SK-N-SH (cell line): ENCODE measurements at regions not wholly inside any gene's neighbourhood (a gene's known extent, or its start where the extent isn't known, plus 50 kb on each side); places are given as distances from the start of the nearest gene placed in this dataset.

ENCODE experiments used
- CTCF ChIA-PET: fragments of 300-600, 350-600 bp; formaldehyde crosslinking; extraction: SDS; loops from one replicate; lab custom pipeline; 2021; lab: Yijun Ruan, JAX
- POLR2A ChIA-PET: fragments of 350-600 bp; sonication (Branson Sonifier 250); formaldehyde crosslinking; extraction: SDS; loops from one replicate; lab custom pipeline; 2020; ENCODE audit warnings: antibody characterized with exemption, inconsistent platforms; lab: Yijun Ruan, JAX
- DNase-seq: peaks from one replicate; pipeline ENCODE4 v3.0.0; 2012
- H2AFZ ChIP-seq: fragments of 200-600 bp; sonication (generic); 2 replicates; pipeline ENCODE4 v1.8.1; 2016; ENCODE audit warnings: antibody characterized with exemption, mild to moderate bottlenecking, low read depth
- H3F3A ChIP-seq: fragments of 200-600 bp; sonication (generic); replicated peaks from 2 replicates; pipeline ENCODE3; 2016; ENCODE audit warnings: antibody characterized with exemption, mild to moderate bottlenecking; ENCODE audit not compliant: insufficient read depth
- H3K27ac ChIP-seq, 2 experiments: fragments of 200-500 bp in 1 of 2; fragments of 200-600 bp in 1 of 2; sonication (Bioruptor generic) in 1 of 2; sonication (generic), shearing (Covaris generic) in 1 of 2; 2 replicates each; pipeline versions ENCODE4 v1.5.1 to v1.6.1; 2014 to 2016; ENCODE audit warnings: low read depth in 2 of 2, inconsistent platforms in 1 of 2, low read length in 1 of 2, mild to moderate bottlenecking in 1 of 2, mixed read lengths in 1 of 2
- H3K27me3 ChIP-seq: fragments of 200-600 bp; sonication (generic), shearing (Covaris generic); 2 replicates; pipeline ENCODE4 v1.6.1; 2016; ENCODE audit warnings: mixed run types; ENCODE audit not compliant: insufficient read depth
- H3K36me3 ChIP-seq, 2 experiments: fragments of 200-500 bp in 1 of 2; fragments of 200-600 bp in 1 of 2; sonication (Bioruptor generic) in 1 of 2; sonication (generic) in 1 of 2; replicated peaks in 1 of 2; 2 replicates each; pipeline versions ENCODE3 to v1.5.1; 2014 to 2016; ENCODE audit warnings: low read length in 1 of 2, mild to moderate bottlenecking in 1 of 2; ENCODE audit not compliant: insufficient read depth in 2 of 2, control insufficient read depth in 1 of 2
- H3K4me1 ChIP-seq, 2 experiments: fragments of 200-500 bp in 1 of 2; fragments of 200-600 bp in 1 of 2; sonication (Bioruptor generic) in 1 of 2; sonication (generic), shearing (Covaris generic) in 1 of 2; 2 replicates each; pipeline versions ENCODE4 v1.5.1 to v1.6.1; 2014 to 2016; ENCODE audit warnings: low read depth in 1 of 2, low read length in 1 of 2, mixed run types in 1 of 2; ENCODE audit not compliant: insufficient read depth in 2 of 2, control insufficient read depth in 1 of 2
- H3K4me2 ChIP-seq: fragments of 200-600 bp; sonication (generic), shearing (Covaris generic); 2 replicates; pipeline ENCODE4 v1.6.1; 2017; ENCODE audit warnings: mixed run types
- H3K4me3 ChIP-seq, 2 experiments: fragments of 200-500 bp in 1 of 2; fragments of 200-600 bp in 1 of 2; sonication (Bioruptor generic) in 1 of 2; sonication (generic), shearing (Covaris generic) in 1 of 2; 2 replicates each; pipeline versions ENCODE4 v1.5.1 to v1.8.1; 2014 to 2016; ENCODE audit warnings: low read depth in 2 of 2, inconsistent platforms in 1 of 2, low read length in 1 of 2, mild to moderate bottlenecking in 1 of 2, mixed read lengths in 1 of 2, moderate library complexity in 1 of 2
- H3K79me2 ChIP-seq: fragments of 200-600 bp; sonication (generic); 2 replicates; pipeline ENCODE4 v1.8.1; 2017; ENCODE audit warnings: mild to moderate bottlenecking; ENCODE audit not compliant: insufficient read depth
- H3K9ac ChIP-seq: fragments of 200-600 bp; sonication (generic); 2 replicates; pipeline ENCODE4 v1.6.1; 2017; ENCODE audit warnings: mixed run types
- H3K9me2 ChIP-seq: fragments of 200-600 bp; sonication (generic); 2 replicates; pipeline ENCODE4 v1.6.1; 2017; ENCODE audit warnings: mixed run types
- H3K9me3 ChIP-seq: fragments of 200-600 bp; sonication (generic); 2 replicates; pipeline ENCODE4 v1.6.1; 2017; ENCODE audit warnings: mixed run types, mild to moderate bottlenecking, moderate library complexity
- H4K20me1 ChIP-seq: fragments of 200-600 bp; sonication (generic); 2 replicates; pipeline ENCODE4 v1.6.1; 2017; ENCODE audit warnings: mild to moderate bottlenecking, mixed run types; ENCODE audit not compliant: insufficient read depth
- FOSL2 ChIP-seq: IDR thresholded peaks from 2 replicates; pipeline ENCODE4 v1.4.0; 2012; ENCODE audit warnings: low read depth, mild to moderate bottlenecking, moderate library complexity, borderline replicate concordance
- FOXJ3 ChIP-seq: sonication (generic); formaldehyde crosslinking; IDR thresholded peaks from 2 replicates; pipeline ENCODE4 v1.5.1; 2020; ENCODE audit warnings: mild to moderate bottlenecking, missing genetic modification reagents
- GABPA ChIP-seq: IDR thresholded peaks from 2 replicates; pipeline ENCODE4 v1.4.0; 2012; ENCODE audit warnings: low read depth, mild to moderate bottlenecking
- GATA2 ChIP-seq: sonication (generic); formaldehyde crosslinking; IDR thresholded peaks from 2 replicates; pipeline ENCODE4 v1.5.0; 2020; ENCODE audit warnings: mild to moderate bottlenecking, missing genetic modification reagents
- JUND ChIP-seq: IDR thresholded peaks from 2 replicates; pipeline ENCODE4 v1.4.0; 2012
- MAX ChIP-seq: IDR thresholded peaks from 2 replicates; pipeline ENCODE4 v1.4.0; 2012; ENCODE audit warnings: low read depth
- NFIC ChIP-seq: IDR thresholded peaks from 2 replicates; pipeline ENCODE4 v1.4.0; 2012; ENCODE audit warnings: borderline replicate concordance
- NRF1 ChIP-seq: IDR thresholded peaks from 2 replicates; pipeline ENCODE4 v1.6.1; 2012; ENCODE audit warnings: low read depth, mild to moderate bottlenecking, low read length
- POLR2AphosphoS5 ChIP-seq: IDR thresholded peaks from 2 replicates; pipeline ENCODE4 v1.6.1; 2012; ENCODE audit warnings: low read depth, low read length
- RAD21 ChIP-seq: IDR thresholded peaks from 2 replicates; pipeline ENCODE4 v1.6.1; 2012; ENCODE audit warnings: mild to moderate bottlenecking, low read length
- SMC3 ChIP-seq: IDR thresholded peaks from 2 replicates; pipeline ENCODE4 v1.6.1; 2012; ENCODE audit warnings: low read depth, low read length, improper control_type of control experiment
- USF1 ChIP-seq: IDR thresholded peaks from 2 replicates; pipeline ENCODE4 v1.4.0; 2012; ENCODE audit warnings: low read depth, borderline replicate concordance
- WGBS: methylation state at CpG from one replicate; pipeline ENCODE4 v1.1.6; 2017; ENCODE audit warnings: low lambda C conversion rate; 5-methylcytosine and 5-hydroxymethylcytosine counted together
- TF ChIP-seq, protein P1 (sequence below): IDR thresholded peaks from 2 replicates; pipeline ENCODE4; 2012
- TF ChIP-seq, protein P2 (sequence below): IDR thresholded peaks from 2 replicates; pipeline ENCODE4 v1.6.1; 2012; ENCODE audit warnings: mild to moderate bottlenecking, low read depth, low read length, moderate library complexity
- TF ChIP-seq, protein P3 (sequence below): IDR thresholded peaks from 2 replicates; pipeline ENCODE4 v1.4.0; 2012; ENCODE audit warnings: low read depth, borderline replicate concordance

- TF ChIP-seq NFIC (no peak), POLR2AphosphoS5 (no peak), GATA2 (CRISPR knock-in tag) (no peak), GABPA (no peak), MAX (no peak), FOSL2 (no peak), USF1 (no peak), NRF1 (no peak), FOXJ3 (CRISPR knock-in tag) (no peak), JUND (no peak), RAD21 (no peak), SMC3 (no peak)
- TF ChIP-seq, protein P1, sequence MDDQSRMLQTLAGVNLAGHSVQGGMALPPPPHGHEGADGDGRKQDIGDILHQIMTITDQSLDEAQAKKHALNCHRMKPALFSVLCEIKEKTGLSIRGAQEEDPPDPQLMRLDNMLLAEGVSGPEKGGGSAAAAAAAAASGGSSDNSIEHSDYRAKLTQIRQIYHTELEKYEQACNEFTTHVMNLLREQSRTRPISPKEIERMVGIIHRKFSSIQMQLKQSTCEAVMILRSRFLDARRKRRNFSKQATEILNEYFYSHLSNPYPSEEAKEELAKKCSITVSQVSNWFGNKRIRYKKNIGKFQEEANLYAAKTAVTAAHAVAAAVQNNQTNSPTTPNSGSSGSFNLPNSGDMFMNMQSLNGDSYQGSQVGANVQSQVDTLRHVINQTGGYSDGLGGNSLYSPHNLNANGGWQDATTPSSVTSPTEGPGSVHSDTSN: no peak
- TF ChIP-seq, protein P2, sequence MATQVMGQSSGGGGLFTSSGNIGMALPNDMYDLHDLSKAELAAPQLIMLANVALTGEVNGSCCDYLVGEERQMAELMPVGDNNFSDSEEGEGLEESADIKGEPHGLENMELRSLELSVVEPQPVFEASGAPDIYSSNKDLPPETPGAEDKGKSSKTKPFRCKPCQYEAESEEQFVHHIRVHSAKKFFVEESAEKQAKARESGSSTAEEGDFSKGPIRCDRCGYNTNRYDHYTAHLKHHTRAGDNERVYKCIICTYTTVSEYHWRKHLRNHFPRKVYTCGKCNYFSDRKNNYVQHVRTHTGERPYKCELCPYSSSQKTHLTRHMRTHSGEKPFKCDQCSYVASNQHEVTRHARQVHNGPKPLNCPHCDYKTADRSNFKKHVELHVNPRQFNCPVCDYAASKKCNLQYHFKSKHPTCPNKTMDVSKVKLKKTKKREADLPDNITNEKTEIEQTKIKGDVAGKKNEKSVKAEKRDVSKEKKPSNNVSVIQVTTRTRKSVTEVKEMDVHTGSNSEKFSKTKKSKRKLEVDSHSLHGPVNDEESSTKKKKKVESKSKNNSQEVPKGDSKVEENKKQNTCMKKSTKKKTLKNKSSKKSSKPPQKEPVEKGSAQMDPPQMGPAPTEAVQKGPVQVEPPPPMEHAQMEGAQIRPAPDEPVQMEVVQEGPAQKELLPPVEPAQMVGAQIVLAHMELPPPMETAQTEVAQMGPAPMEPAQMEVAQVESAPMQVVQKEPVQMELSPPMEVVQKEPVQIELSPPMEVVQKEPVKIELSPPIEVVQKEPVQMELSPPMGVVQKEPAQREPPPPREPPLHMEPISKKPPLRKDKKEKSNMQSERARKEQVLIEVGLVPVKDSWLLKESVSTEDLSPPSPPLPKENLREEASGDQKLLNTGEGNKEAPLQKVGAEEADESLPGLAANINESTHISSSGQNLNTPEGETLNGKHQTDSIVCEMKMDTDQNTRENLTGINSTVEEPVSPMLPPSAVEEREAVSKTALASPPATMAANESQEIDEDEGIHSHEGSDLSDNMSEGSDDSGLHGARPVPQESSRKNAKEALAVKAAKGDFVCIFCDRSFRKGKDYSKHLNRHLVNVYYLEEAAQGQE: no peak
- TF ChIP-seq, protein P3, sequence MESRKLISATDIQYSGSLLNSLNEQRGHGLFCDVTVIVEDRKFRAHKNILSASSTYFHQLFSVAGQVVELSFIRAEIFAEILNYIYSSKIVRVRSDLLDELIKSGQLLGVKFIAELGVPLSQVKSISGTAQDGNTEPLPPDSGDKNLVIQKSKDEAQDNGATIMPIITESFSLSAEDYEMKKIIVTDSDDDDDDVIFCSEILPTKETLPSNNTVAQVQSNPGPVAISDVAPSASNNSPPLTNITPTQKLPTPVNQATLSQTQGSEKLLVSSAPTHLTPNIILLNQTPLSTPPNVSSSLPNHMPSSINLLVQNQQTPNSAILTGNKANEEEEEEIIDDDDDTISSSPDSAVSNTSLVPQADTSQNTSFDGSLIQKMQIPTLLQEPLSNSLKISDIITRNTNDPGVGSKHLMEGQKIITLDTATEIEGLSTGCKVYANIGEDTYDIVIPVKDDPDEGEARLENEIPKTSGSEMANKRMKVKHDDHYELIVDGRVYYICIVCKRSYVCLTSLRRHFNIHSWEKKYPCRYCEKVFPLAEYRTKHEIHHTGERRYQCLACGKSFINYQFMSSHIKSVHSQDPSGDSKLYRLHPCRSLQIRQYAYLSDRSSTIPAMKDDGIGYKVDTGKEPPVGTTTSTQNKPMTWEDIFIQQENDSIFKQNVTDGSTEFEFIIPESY: no peak
- no peaks in the 10 kb centered on the region for H4K20me1 ChIP-seq
- H2AFZ ChIP-seq: peak overlapping the region; percentile 8; the same call in 1 of the 2 replicates
- no peaks in the 10 kb centered on the region; a peak in 1 of 4 replicates for H3K4me1 ChIP-seq
- no peaks in the 10 kb centered on the region for H3K9me3 ChIP-seq
- H3K79me2 ChIP-seq: no peaks in the 10 kb centered on the region
- H3F3A ChIP-seq: no peaks in the 10 kb centered on the region
- H3K36me3 ChIP-seq: no peaks in the 10 kb centered on the region
- H3K9ac ChIP-seq: no peak overlapping the region
- H3K4me3 ChIP-seq: no peak overlapping the region
- H3K27me3 ChIP-seq: no peaks in the 10 kb centered on the region
- H3K9me2 ChIP-seq: no peaks in the 10 kb centered on the region
- 47% methylated on average over 2 of the region's 2 CpGs for WGBS
- no peak for DNase-seq
- CTCF ChIA-PET: no interaction called here
- no peak overlapping the region for H3K27ac ChIP-seq
- no peak overlapping the region for H3K4me2 ChIP-seq
- POLR2A ChIA-PET: no interaction called here
Measured at GRCh38 chr3:150265305-150265704, 142.8 kb upstream of the TSC22D2 start.
